AG04449 (cell line): ENCODE measurements at regions not wholly inside any gene's neighbourhood (a gene's known extent, or its start where the extent isn't known, plus 50 kb on each side); places are given as distances from the start of the nearest gene placed in this dataset.

ENCODE experiments used
- CTCF ChIA-PET: fragments of 350-600 bp; formaldehyde crosslinking; extraction: SDS; loops from one replicate; lab custom pipeline; 2021; ENCODE audit warnings: antibody characterized with exemption; lab: Yijun Ruan, JAX
- POLR2A ChIA-PET: fragments of 400-600, 350-600 bp; formaldehyde crosslinking; extraction: SDS; loops from one replicate; lab custom pipeline; 2020; ENCODE audit warnings: antibody characterized with exemption, inconsistent platforms; lab: Yijun Ruan, JAX
- DNase-seq: peaks from one replicate; pipeline ENCODE4 v3.0.0-alpha.2; 2010; ENCODE audit warnings: low read depth, low spot score
- H3K4me3 ChIP-seq: 2 replicates; pipeline ENCODE4 v1.5.1; 2011; ENCODE audit warnings: low read depth, mild to moderate bottlenecking, control low read depth, low read length
- TF ChIP-seq, protein P1 (sequence below): IDR thresholded peaks from one replicate; pipeline ENCODE4 v1.5.1; 2011; ENCODE audit warnings: mild to moderate bottlenecking, moderate library complexity, low read length, control low read depth, inconsistent platforms; ENCODE audit not compliant: insufficient read depth; ENCODE audit errors: missing control alignments

DNA sequence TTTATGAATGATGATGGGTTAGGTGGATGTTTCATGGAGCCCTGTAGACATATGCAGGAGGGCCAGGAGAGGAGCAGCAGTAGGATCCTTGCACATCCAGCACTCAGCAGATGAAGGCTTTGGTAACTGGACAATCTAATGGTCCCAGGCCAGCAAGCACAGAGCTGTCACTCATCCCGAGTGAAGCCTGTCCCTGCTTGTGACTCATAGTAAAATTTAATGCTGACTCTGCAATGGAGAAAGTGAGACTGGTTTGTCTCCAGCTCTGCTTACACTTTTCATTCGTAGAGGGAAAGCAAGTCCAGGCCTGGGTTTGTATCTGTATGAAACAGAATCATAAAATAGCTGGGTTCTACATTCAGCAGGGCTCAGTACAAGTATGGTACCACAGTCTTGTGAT, 131.7 kb downstream of the DTWD1 start:
- no peak for DNase-seq
- CTCF ChIA-PET, result no interaction called here
- POLR2A ChIA-PET, result no interaction called here
- H3K4me3 ChIP-seq, result no peak overlapping the region
- TF ChIP-seq, protein P1, sequence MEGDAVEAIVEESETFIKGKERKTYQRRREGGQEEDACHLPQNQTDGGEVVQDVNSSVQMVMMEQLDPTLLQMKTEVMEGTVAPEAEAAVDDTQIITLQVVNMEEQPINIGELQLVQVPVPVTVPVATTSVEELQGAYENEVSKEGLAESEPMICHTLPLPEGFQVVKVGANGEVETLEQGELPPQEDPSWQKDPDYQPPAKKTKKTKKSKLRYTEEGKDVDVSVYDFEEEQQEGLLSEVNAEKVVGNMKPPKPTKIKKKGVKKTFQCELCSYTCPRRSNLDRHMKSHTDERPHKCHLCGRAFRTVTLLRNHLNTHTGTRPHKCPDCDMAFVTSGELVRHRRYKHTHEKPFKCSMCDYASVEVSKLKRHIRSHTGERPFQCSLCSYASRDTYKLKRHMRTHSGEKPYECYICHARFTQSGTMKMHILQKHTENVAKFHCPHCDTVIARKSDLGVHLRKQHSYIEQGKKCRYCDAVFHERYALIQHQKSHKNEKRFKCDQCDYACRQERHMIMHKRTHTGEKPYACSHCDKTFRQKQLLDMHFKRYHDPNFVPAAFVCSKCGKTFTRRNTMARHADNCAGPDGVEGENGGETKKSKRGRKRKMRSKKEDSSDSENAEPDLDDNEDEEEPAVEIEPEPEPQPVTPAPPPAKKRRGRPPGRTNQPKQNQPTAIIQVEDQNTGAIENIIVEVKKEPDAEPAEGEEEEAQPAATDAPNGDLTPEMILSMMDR, result no peak

DNA sequence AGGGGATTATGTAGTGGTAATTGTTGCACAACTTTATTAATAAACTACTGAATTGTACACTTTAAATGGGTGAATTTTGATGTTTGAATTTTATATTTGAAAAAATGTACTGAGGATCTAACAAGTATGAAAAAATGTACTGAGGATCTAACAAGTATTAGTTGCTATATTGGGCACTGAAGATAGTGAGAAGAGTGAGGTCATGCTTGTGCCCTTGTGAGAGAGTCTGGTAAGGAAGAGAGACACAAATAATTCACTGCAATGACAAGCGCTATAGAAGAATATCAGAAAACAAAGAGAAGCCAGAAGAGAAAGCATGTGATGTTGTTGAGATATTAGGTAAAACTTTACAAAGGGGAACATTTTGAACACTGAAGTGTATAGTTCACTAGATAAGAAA, 137.6 kb downstream of the DTWD1 start:
- no peak for DNase-seq
- TF ChIP-seq, protein P1, result no peak
- CTCF ChIA-PET, result no interaction called here
- no peak overlapping the region for H3K4me3 ChIP-seq
- POLR2A ChIA-PET, result no interaction called here

DNA sequence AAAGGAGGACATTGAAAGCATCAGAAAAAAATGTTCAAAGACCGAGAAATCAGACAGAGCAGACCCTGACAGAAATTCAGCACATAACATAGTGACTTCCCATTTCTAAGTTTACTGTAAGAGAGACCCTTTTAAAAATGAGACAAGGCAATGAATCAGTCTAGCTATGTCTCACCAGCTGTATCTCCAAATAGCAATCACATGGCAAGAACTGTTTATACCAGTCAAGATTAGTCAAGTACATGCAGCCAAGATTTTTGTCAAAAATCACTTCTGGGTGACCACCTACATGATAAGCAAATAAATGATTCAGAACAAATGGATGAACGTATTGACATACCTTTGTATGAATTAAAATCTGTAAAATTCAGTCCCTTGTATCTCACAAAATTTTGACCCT, 138.0 kb downstream of the DTWD1 start:
- TF ChIP-seq, protein P1, result no peak
- H3K4me3 ChIP-seq, result no peak overlapping the region
- DNase-seq, result no peak
- ChIA-PET CTCF (no interaction called here), POLR2A (no interaction called here)

DNA sequence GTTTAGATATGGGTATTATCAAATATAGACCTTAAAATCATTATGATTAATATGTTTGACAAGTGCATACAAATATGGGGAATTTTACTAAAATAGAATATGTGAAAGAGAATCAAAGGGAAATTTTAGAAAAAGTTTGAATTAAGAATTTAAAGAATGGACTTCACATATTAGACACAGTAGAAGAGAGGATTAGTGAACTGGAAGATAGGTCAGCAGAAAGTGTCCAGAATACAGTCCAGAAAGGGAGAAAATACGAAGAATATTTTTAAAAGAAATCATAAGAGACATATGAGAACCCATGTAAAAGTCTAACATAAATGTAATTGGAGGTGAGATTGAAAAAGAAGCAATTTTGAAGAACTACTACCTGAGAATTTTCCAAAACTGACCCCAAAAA, 139.9 kb downstream of the DTWD1 start:
- H3K4me3 ChIP-seq, result no peak overlapping the region
- TF ChIP-seq, protein P1, result no peak
- POLR2A ChIA-PET, result no interaction called here
- no peak for DNase-seq
- CTCF ChIA-PET, result no interaction called here

DNA sequence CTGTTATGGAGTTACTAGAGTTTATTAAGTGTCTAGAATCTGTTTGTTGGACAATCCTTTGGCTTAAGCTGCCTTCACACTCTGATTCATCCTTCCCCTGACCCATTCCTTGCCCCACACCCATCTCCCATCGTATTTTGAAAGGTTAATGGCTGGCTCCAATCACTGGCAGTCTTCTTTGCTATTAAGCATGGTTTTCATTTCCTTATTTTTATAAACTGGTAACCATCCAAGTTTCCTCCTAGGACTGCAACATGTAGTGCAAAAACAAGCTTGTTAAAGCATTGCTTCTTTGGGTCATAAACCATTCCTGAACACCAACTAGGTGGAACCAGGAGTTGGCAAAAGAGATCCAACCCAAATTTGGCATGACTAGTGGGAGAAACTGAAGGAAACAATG, 148.4 kb downstream of the DTWD1 start:
- H3K4me3 ChIP-seq, result no peak overlapping the region
- ChIA-PET CTCF (no interaction called here), POLR2A (no interaction called here)
- TF ChIP-seq, protein P1, result no peak
- no peak for DNase-seq

DNA sequence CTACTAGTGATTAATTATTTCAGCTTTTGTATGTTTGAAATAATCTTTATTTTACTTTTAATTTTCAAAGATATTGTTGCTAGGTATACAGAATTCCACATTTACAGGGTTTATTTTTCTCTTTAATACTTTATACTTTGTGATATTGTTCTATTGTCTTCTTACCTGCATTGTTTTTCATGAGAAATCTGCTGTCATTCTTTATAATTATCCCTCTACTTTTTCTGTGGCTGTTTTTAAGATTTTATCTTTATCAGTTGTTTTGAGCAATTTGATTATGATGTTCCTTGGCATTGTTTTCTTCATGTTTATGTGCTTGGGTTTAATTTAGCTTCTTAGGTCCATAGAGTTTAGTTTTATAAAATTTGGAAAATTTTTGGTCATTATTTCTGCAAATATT, 168.6 kb downstream of the DTWD1 start:
- ChIA-PET POLR2A (no interaction called here), CTCF (no interaction called here)
- no peak overlapping the region for H3K4me3 ChIP-seq
- DNase-seq, result no peak
- TF ChIP-seq, protein P1, result no peak
